A549 (cell line): ENCODE measurements at regions not wholly inside any gene's neighbourhood (a gene's known extent, or its start where the extent isn't known, plus 50 kb on each side); places are given as distances from the start of the nearest gene placed in this dataset.

ENCODE experiments used
- BCL3 ChIP-seq: fragments of >200 bp; sonication (Bioruptor Twin); formaldehyde crosslinking; IDR thresholded peaks from 3 replicates; pipeline ENCODE4 v1.6.1; 2016
- HDAC2 ChIP-seq: fragments of 200-600 bp; sonication (generic); IDR thresholded peaks from 2 replicates; pipeline ENCODE4 v1.6.1; 2016
- MAZ ChIP-seq: fragments of 150-350 bp; IDR thresholded peaks from 2 replicates; pipeline ENCODE4 v1.6.1; 2014; ENCODE audit warnings: antibody characterized with exemption, low read depth, low read length, borderline replicate concordance
- POLR2A ChIP-seq: IDR thresholded peaks from 2 replicates; pipeline ENCODE4 v1.6.1; 2012; ENCODE audit warnings: mild to moderate bottlenecking, low read length
- RFX5 ChIP-seq: fragments of 450-650 bp; IDR thresholded peaks from 2 replicates; pipeline ENCODE4 v1.7.1; 2014; ENCODE audit warnings: antibody characterized with exemption, mild to moderate bottlenecking, moderate library complexity
- RNF2 ChIP-seq: fragments of 200-600 bp; sonication (generic); IDR thresholded peaks from 2 replicates; pipeline ENCODE4 v1.6.1; 2016; ENCODE audit warnings: low read depth, mild to moderate bottlenecking, antibody characterized with exemption, moderate library complexity, borderline replicate concordance
- TF ChIP-seq, protein P1 (sequence below): fragments of >200 bp; sonication (Bioruptor Twin); formaldehyde crosslinking; IDR thresholded peaks from 3 replicates; pipeline ENCODE4 v1.5.1; 2016

- TF ChIP-seq POLR2A (no peak), BCL3 (no peak), RNF2 (no peak), RFX5 (no peak), MAZ (no peak), HDAC2 (no peak)
- TF ChIP-seq, protein P1, sequence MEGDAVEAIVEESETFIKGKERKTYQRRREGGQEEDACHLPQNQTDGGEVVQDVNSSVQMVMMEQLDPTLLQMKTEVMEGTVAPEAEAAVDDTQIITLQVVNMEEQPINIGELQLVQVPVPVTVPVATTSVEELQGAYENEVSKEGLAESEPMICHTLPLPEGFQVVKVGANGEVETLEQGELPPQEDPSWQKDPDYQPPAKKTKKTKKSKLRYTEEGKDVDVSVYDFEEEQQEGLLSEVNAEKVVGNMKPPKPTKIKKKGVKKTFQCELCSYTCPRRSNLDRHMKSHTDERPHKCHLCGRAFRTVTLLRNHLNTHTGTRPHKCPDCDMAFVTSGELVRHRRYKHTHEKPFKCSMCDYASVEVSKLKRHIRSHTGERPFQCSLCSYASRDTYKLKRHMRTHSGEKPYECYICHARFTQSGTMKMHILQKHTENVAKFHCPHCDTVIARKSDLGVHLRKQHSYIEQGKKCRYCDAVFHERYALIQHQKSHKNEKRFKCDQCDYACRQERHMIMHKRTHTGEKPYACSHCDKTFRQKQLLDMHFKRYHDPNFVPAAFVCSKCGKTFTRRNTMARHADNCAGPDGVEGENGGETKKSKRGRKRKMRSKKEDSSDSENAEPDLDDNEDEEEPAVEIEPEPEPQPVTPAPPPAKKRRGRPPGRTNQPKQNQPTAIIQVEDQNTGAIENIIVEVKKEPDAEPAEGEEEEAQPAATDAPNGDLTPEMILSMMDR: no peak
These were observed 89.9 kb upstream of the KIF5B start for GRCh38 chr10:32146166-32146565.
